Stimulated activated CD4-positive, alpha-beta T cell treated with anti-CD3 and anti-CD28 coated beads, Interleukin-4, amount 100 ng/mL, for 24 hours (primary cell): ENCODE measurements at regions not wholly inside any gene's neighbourhood (a gene's known extent, or its start where the extent isn't known, plus 50 kb on each side); places are given as distances from the start of the nearest gene placed in this dataset.
"Not testable (repeated sequence)": the region's sequence is repeated elsewhere in the genome, so short reads cannot be mapped to it uniquely, and the experiment has no call there.

Source experiments
- DNase-seq: peaks from one replicate; pipeline ENCODE4 v3.0.0-alpha.2; 2020

- no peak for DNase-seq
Measured at GRCh38 chr19:29045679-29046254, 167.2 kb downstream of the UQCRFS1 start.

GRCh38 chr19:29044037-29044436 lies 168.9 kb downstream of the UQCRFS1 start:
- no peak for DNase-seq

GRCh38 chr19:29042450-29042849 lies 170.5 kb downstream of the UQCRFS1 start:
- no peak for DNase-seq

- DNase-seq, result no peak
Measured at GRCh38 chr19:29040951-29041350, 172.0 kb downstream of the UQCRFS1 start.

- no peak for DNase-seq
Measured at GRCh38 chr19:29040292-29040691, 172.7 kb downstream of the UQCRFS1 start.

- DNase-seq, result not testable (repeated sequence)
Measured at GRCh38 chr19:29039036-29039435, 173.9 kb downstream of the UQCRFS1 start.

GRCh38 chr19:29031216-29031615 lies 181.7 kb downstream of the UQCRFS1 start:
- no peak for DNase-seq

GRCh38 chr19:29029268-29029958 lies 183.5 kb downstream of the UQCRFS1 start:
- DNase-seq, result no peak

- DNase-seq, result no peak
Measured at GRCh38 chr19:29022599-29022998, 190.4 kb downstream of the UQCRFS1 start.

GRCh38 chr19:29022165-29022564 lies 190.8 kb downstream of the UQCRFS1 start:
- no peak for DNase-seq

- DNase-seq, result no peak
Measured at GRCh38 chr19:29021232-29021916, 191.6 kb downstream of the UQCRFS1 start.

- DNase-seq, result no peak
Measured at GRCh38 chr19:29019403-29019802, 193.5 kb downstream of the UQCRFS1 start.

GRCh38 chr19:29018542-29018941 lies 194.4 kb downstream of the UQCRFS1 start:
- DNase-seq, result no peak

GRCh38 chr19:29017788-29018187 lies 195.2 kb downstream of the UQCRFS1 start:
- DNase-seq, result no peak

- no peak for DNase-seq
Measured at GRCh38 chr19:29016926-29017760, 195.8 kb downstream of the UQCRFS1 start.

- DNase-seq, result no peak
Measured at GRCh38 chr19:29016353-29016752, 196.6 kb downstream of the UQCRFS1 start.

- DNase-seq, result no peak
Measured at GRCh38 chr19:29015569-29015968, 197.4 kb downstream of the UQCRFS1 start.

- DNase-seq, result no peak
Measured at GRCh38 chr19:29014857-29015436, 198.0 kb downstream of the UQCRFS1 start.

GRCh38 chr19:29013988-29014387 lies 199.0 kb downstream of the UQCRFS1 start:
- DNase-seq, result no peak

- no peak for DNase-seq
Measured at GRCh38 chr19:29013325-29013724, 199.6 kb downstream of the UQCRFS1 start.

- no peak for DNase-seq
Measured at GRCh38 chr19:29012457-29012856, 200.5 kb downstream of the UQCRFS1 start.

- no peak for DNase-seq
Measured at GRCh38 chr19:29010276-29010675, 202.7 kb downstream of the UQCRFS1 start.
